Endothelial cell of umbilical vein (primary cell): ENCODE measurements at regions not wholly inside any gene's neighbourhood (a gene's known extent, or its start where the extent isn't known, plus 50 kb on each side); places are given as distances from the start of the nearest gene placed in this dataset.

Source experiments
- BruUV-seq: library from RNA; stranded (reverse); fragments of 400-500 nt; replicated peaks from 2 replicates; lab custom pipeline; 2021; lab: Mats Ljungman, UMichigan
- CTCF ChIA-PET: fragments of 300-600, 350-600 bp; sonication (Branson Sonifier 250); formaldehyde crosslinking; loops from one replicate; lab custom pipeline; 2021; ENCODE audit warnings: antibody characterized with exemption, inconsistent platforms; lab: Charles Lee
- POLR2A ChIA-PET: fragments of 300-600, 350-600 bp; sonication (Branson Sonifier 250); formaldehyde crosslinking; loops from one replicate; lab custom pipeline; 2021; ENCODE audit warnings: antibody characterized with exemption, inconsistent platforms; lab: Charles Lee
- DNase-seq: peaks from one replicate; pipeline ENCODE4 v3.0.0-alpha.2; 2011; ENCODE audit warnings: low read depth, low spot score
- FAIRE-seq: peaks from 2 replicates; lab custom pipeline; 2011; peaks lifted over from hg19 to GRCh38; lab: Jason Lieb, UNC
- H2AFZ ChIP-seq: 2 replicates; pipeline ENCODE4 v1.6.0; 2012; ENCODE audit warnings: low read depth, low read length, control low read depth, inconsistent platforms
- H3K27ac ChIP-seq: 2 replicates; pipeline ENCODE4 v1.5.1; 2011; ENCODE audit warnings: low read depth, mild to moderate bottlenecking, control low read depth, low read length, moderate library complexity; ENCODE audit not compliant: insufficient read depth
- H3K27me3 ChIP-seq, 2 experiments: 2 replicates each; pipeline versions ENCODE4 v1.6.0 to v1.6.1; 2011; ENCODE audit warnings: low read length in 2 of 2, mixed read lengths in 1 of 2; ENCODE audit not compliant: control insufficient read depth in 2 of 2, insufficient read depth in 2 of 2
- H3K36me3 ChIP-seq, 2 experiments: 2 replicates in 1 of 2; 3 replicates in 1 of 2; pipeline ENCODE4 v1.5.1; 2011; ENCODE audit warnings: low read length in 2 of 2, mild to moderate bottlenecking in 1 of 2, moderate library complexity in 1 of 2; ENCODE audit not compliant: control insufficient read depth in 2 of 2, insufficient read depth in 2 of 2; ENCODE audit errors: extremely low read depth in 1 of 2
- H3K4me1 ChIP-seq: 3 replicates; pipeline ENCODE4 v1.5.1; 2011; ENCODE audit warnings: mild to moderate bottlenecking, low read length; ENCODE audit not compliant: control insufficient read depth, insufficient read depth; ENCODE audit errors: extremely low read depth
- H3K4me2 ChIP-seq: 2 replicates; pipeline ENCODE4 v1.6.1; 2011; ENCODE audit warnings: low read length, control low read depth, mixed read lengths; ENCODE audit not compliant: insufficient read depth
- H3K4me3 ChIP-seq, 3 experiments: fragments of 200-600 bp in 1 of 3; sonication (generic), shearing (Covaris generic) in 1 of 3; replicated peaks in 1 of 3; 2 replicates each; pipeline ENCODE4 v1.5.1; 2011 to 2016; ENCODE audit warnings: control low read depth in 3 of 3, low read length in 3 of 3, mild to moderate bottlenecking in 2 of 3, inconsistent platforms in 1 of 3, low read depth in 1 of 3, moderate library complexity in 1 of 3; ENCODE audit not compliant: insufficient read depth in 1 of 3
- H3K79me2 ChIP-seq: 2 replicates; pipeline ENCODE4 v1.6.0; 2012; ENCODE audit warnings: low read length, inconsistent platforms; ENCODE audit not compliant: control insufficient read depth, insufficient read depth
- H3K9ac ChIP-seq: replicated peaks from 2 replicates; pipeline ENCODE3; 2011; ENCODE audit warnings: low read length, control low read depth; ENCODE audit not compliant: insufficient read depth; ENCODE audit errors: extremely low read depth
- H3K9me1 ChIP-seq: replicated peaks from 3 replicates; pipeline ENCODE4 v1.6.0; 2011; ENCODE audit warnings: mild to moderate bottlenecking, low read length; ENCODE audit not compliant: control insufficient read depth, insufficient read depth; ENCODE audit errors: extremely low read depth
- H3K9me3 ChIP-seq: replicated peaks from 2 replicates; pipeline ENCODE4 v1.5.1; 2012; ENCODE audit warnings: low read length, inconsistent platforms; ENCODE audit not compliant: control insufficient read depth, insufficient read depth
- H4K20me1 ChIP-seq: replicated peaks from 2 replicates; pipeline ENCODE3; 2011; ENCODE audit warnings: mild to moderate bottlenecking, low read length; ENCODE audit not compliant: control insufficient read depth, insufficient read depth; ENCODE audit errors: extremely low read depth
- CTCF ChIP-seq, 2 donors: IDR thresholded peaks; 1 replicate in 1 of 2; 2 replicates in 1 of 2; pipeline ENCODE4 v1.5.1; 2011; ENCODE audit warnings: low read length in 2 of 2, mild to moderate bottlenecking in 2 of 2, moderate library complexity in 2 of 2, control low read depth in 1 of 2, inconsistent platforms in 1 of 2, low read depth in 1 of 2; ENCODE audit not compliant: insufficient read depth in 1 of 2; ENCODE audit errors: extremely low read depth in 1 of 2
- EZH2 ChIP-seq: IDR thresholded peaks from 2 replicates; pipeline ENCODE4 v1.6.1; 2012; ENCODE audit warnings: borderline replicate concordance, low read depth, mild to moderate bottlenecking, moderate library complexity, low read length, inconsistent platforms; ENCODE audit not compliant: severe bottlenecking
- FOS ChIP-seq: IDR thresholded peaks from 2 replicates; pipeline ENCODE4 v1.6.1; 2011; ENCODE audit warnings: mild to moderate bottlenecking, low read length, moderate library complexity, borderline replicate concordance; ENCODE audit not compliant: insufficient read depth
- GATA2 ChIP-seq: IDR thresholded peaks from 2 replicates; pipeline ENCODE4 v1.7.0; 2011; ENCODE audit warnings: low read depth, mild to moderate bottlenecking, moderate library complexity, mixed read lengths, low read length; ENCODE audit not compliant: insufficient read length, insufficient read depth
- JUN ChIP-seq: IDR thresholded peaks from 2 replicates; pipeline ENCODE4 v1.6.1; 2011; ENCODE audit warnings: borderline replicate concordance, low read depth; ENCODE audit not compliant: insufficient read length, insufficient read depth
- MAX ChIP-seq: IDR thresholded peaks from 2 replicates; pipeline ENCODE4 v1.6.1; 2011; ENCODE audit not compliant: insufficient read depth, insufficient read length
- MYC ChIP-seq: IDR thresholded peaks from one replicate; pipeline ENCODE4 v1.6.1; 2011; ENCODE audit warnings: mild to moderate bottlenecking, low read depth, low read length
- POLR2A ChIP-seq: IDR thresholded peaks from 2 replicates; pipeline ENCODE4 v1.6.1; 2012; ENCODE audit warnings: low read depth, mild to moderate bottlenecking, control low read depth, low read length
- POLR2AphosphoS5 ChIP-seq: IDR thresholded peaks from 2 replicates; pipeline ENCODE4 v1.6.1; 2012; ENCODE audit warnings: low read depth, mild to moderate bottlenecking, control low read depth, low read length, moderate library complexity; ENCODE audit not compliant: insufficient read depth
- dilution Hi-C: fragments of 300-500 bp; cut with MboI; formaldehyde crosslinking; loops from one replicate; pipeline ENCODE4 v1.15.0; 2019; ENCODE audit warnings: low sequenced_read_pairs; ENCODE audit not compliant: extremely low pct_ligation_motif_present
- intact Hi-C: fragments of 100-400 bp; cut with micrococcal nuclease; formaldehyde crosslinking; loops from one replicate; pipeline ENCODE4 v1.10.0; 2022

DNA sequence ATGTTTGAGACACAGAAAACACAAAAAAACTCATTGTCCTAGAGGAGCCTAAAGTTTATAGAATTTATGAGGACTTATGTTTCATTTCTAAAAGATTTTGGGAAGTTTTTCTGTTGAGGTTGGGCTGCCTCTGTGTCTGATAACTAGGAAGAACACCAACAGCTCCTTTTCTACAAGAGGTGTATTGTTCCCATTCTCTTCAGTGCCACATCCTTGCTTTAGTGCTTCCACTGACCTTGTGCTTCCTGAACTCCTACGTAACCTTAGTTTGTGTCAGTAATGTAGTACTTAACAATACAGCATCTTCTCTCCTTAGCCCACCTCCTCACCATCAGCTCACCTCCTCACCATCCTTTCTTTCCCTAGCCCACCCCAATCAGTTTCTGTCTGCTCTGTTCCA is 117.3 kb upstream of the TNC start:
- H3K4me1 ChIP-seq = no peaks in the 10 kb centered on the region
- TF ChIP-seq EZH2 (no peak), MAX (no peak), JUN (no peak), CTCF (IDR thresholded peaks at IDR 0.05; ENCODE audit: extremely low read depth in 1 of 2, insufficient read depth in 1 of 2, low read depth in 1 of 2, low read length in 2 of 2) (no peak), POLR2AphosphoS5 (no peak), MYC (no peak), GATA2 (no peak), POLR2A (no peak), FOS (no peak)
- no peaks in the 10 kb centered on the region for H3K36me3 ChIP-seq
- no peaks in the 10 kb centered on the region for H3K9me3 ChIP-seq
- no peaks in the 10 kb centered on the region for H4K20me1 ChIP-seq
- ChIA-PET CTCF (no interaction called here), POLR2A (no interaction called here)
- no peak overlapping the region for H3K27ac ChIP-seq
- intact Hi-C loops (no loop called here), dilution Hi-C loops (no loop called here)
- H2AFZ ChIP-seq = no peak overlapping the region
- H3K9ac ChIP-seq = no peak overlapping the region
- H3K4me2 ChIP-seq = no peak overlapping the region
- FAIRE-seq (no peak), DNase-seq (no peak)
- no peak overlapping the region for H3K4me3 ChIP-seq
- BruUV-seq = no TSS peak
- no peaks in the 10 kb centered on the region for H3K79me2 ChIP-seq
- H3K9me1 ChIP-seq = no peaks in the 10 kb centered on the region
- H3K27me3 ChIP-seq = no peaks in the 10 kb centered on the region
